ENCODE measurements at regions not wholly inside any gene's neighbourhood (a gene's known extent, or its start where the extent isn't known, plus 50 kb on each side); places are given as distances from the start of the nearest gene placed in this dataset.

- DNase-seq (ENCODE audit: low read depth): peak; percentile 53
- Histone ChIP-seq H3K27me3 (ENCODE audit: control insufficient read depth, insufficient read depth, low read length) (no peaks in the 10 kb centered on the region), H3K4me3 (ENCODE audit: low read depth, low read length) (no peak overlapping the region), H3K36me3 (ENCODE audit: control insufficient read depth, insufficient read depth, low read length) (no peaks in the 10 kb centered on the region)
- no peak for FAIRE-seq
- no peak for TF ChIP-seq CTCF (IDR thresholded peaks at IDR 0.05; ENCODE audit: insufficient read depth, low read length, severe bottlenecking)
Observed at GRCh38 chr11:112810951-112811350, 150.3 kb upstream of the NCAM1 start.

- Histone ChIP-seq H3K4me3 (ENCODE audit: low read depth, low read length) (no peak overlapping the region), H3K36me3 (ENCODE audit: control insufficient read depth, insufficient read depth, low read length) (no peaks in the 10 kb centered on the region), H3K27me3 (ENCODE audit: control insufficient read depth, insufficient read depth, low read length) (no peaks in the 10 kb centered on the region)
- DNase-seq (ENCODE audit: low read depth) (no peak), FAIRE-seq (no peak)
- no peak for TF ChIP-seq CTCF (IDR thresholded peaks at IDR 0.05; ENCODE audit: insufficient read depth, low read length, severe bottlenecking)
Observed at GRCh38 chr11:112811783-112812182, 149.4 kb upstream of the NCAM1 start.

- Histone ChIP-seq H3K36me3 (ENCODE audit: control insufficient read depth, insufficient read depth, low read length) (no peaks in the 10 kb centered on the region), H3K27me3 (ENCODE audit: control insufficient read depth, insufficient read depth, low read length) (no peaks in the 10 kb centered on the region), H3K4me3 (ENCODE audit: low read depth, low read length) (no peak overlapping the region)
- FAIRE-seq (no peak), DNase-seq (ENCODE audit: low read depth) (no peak)
- no peak for TF ChIP-seq CTCF (IDR thresholded peaks at IDR 0.05; ENCODE audit: insufficient read depth, low read length, severe bottlenecking)
Observed at GRCh38 chr11:112812729-112813128, 148.5 kb upstream of the NCAM1 start.

- H3K4me3 ChIP-seq (ENCODE audit: low read depth, low read length): no peak overlapping the region
- no peak for TF ChIP-seq CTCF (IDR thresholded peaks at IDR 0.05; ENCODE audit: insufficient read depth, low read length, severe bottlenecking)
- peak; percentile 70 for FAIRE-seq
- no peak for DNase-seq (ENCODE audit: low read depth)
- H3K27me3 ChIP-seq (ENCODE audit: control insufficient read depth, insufficient read depth, low read length): no peaks in the 10 kb centered on the region
- H3K36me3 ChIP-seq (ENCODE audit: control insufficient read depth, insufficient read depth, low read length): no peaks in the 10 kb centered on the region
Observed at GRCh38 chr11:112814168-112814567, 147.1 kb upstream of the NCAM1 start.

- FAIRE-seq (no peak), DNase-seq (ENCODE audit: low read depth) (no peak)
- Histone ChIP-seq H3K4me3 (ENCODE audit: low read depth, low read length) (no peak overlapping the region), H3K27me3 (ENCODE audit: control insufficient read depth, insufficient read depth, low read length) (no peaks in the 10 kb centered on the region), H3K36me3 (ENCODE audit: control insufficient read depth, insufficient read depth, low read length) (no peaks in the 10 kb centered on the region)
- TF ChIP-seq CTCF (IDR thresholded peaks at IDR 0.05; ENCODE audit: insufficient read depth, low read length, severe bottlenecking): no peak
Observed at GRCh38 chr11:112817376-112817775, 143.8 kb upstream of the NCAM1 start.

GRCh38 chr11:112822478-112823274 is 138.5 kb upstream of the NCAM1 start:
- TF ChIP-seq CTCF (IDR thresholded peaks at IDR 0.05; ENCODE audit: insufficient read depth, low read length, severe bottlenecking): no peak
- Histone ChIP-seq H3K36me3 (ENCODE audit: control insufficient read depth, insufficient read depth, low read length) (no peaks in the 10 kb centered on the region), H3K4me3 (ENCODE audit: low read depth, low read length) (no peak overlapping the region), H3K27me3 (ENCODE audit: control insufficient read depth, insufficient read depth, low read length) (no peaks in the 10 kb centered on the region)
- DNase-seq (ENCODE audit: low read depth): no peak
- FAIRE-seq: no peak

All from bronchial epithelial cell (primary cell).